Vagina (tissue), 2 donors: ENCODE measurements at regions not wholly inside any gene's neighbourhood (a gene's known extent, or its start where the extent isn't known, plus 50 kb on each side); places are given as distances from the start of the nearest gene placed in this dataset.

Experiments used
- POLR2A ChIP-seq, 2 donors: fragments of 450-650 bp; IDR thresholded peaks; one replicate each; pipeline ENCODE4 v1.6.1; 2017; ENCODE audit warnings: antibody characterized with exemption in 2 of 2, mild to moderate bottlenecking in 2 of 2, moderate library complexity in 2 of 2
- POLR2AphosphoS5 ChIP-seq, 2 donors: sonication (generic); formaldehyde crosslinking; IDR thresholded peaks; one replicate each; pipeline ENCODE4 v1.9.0; 2017; ENCODE audit warnings: antibody characterized with exemption in 2 of 2, mild to moderate bottlenecking in 2 of 2, low read depth in 1 of 2; ENCODE audit not compliant: insufficient read depth in 1 of 2
- TF ChIP-seq, protein P1 (sequence below), 3 experiments: fragments of 450-650 bp in 2 of 3; fragments of 200-600 bp in 1 of 3; sonication (generic) in 1 of 3; IDR thresholded peaks; one replicate each; pipeline ENCODE4 v1.5.1; 2017 to 2019; ENCODE audit warnings: antibody characterized with exemption in 3 of 3, mild to moderate bottlenecking in 2 of 3, moderate library complexity in 2 of 3

GRCh38 chr1:9452516-9453140 is 86.6 kb upstream of the SLC25A33 start:
- TF ChIP-seq, protein P1, sequence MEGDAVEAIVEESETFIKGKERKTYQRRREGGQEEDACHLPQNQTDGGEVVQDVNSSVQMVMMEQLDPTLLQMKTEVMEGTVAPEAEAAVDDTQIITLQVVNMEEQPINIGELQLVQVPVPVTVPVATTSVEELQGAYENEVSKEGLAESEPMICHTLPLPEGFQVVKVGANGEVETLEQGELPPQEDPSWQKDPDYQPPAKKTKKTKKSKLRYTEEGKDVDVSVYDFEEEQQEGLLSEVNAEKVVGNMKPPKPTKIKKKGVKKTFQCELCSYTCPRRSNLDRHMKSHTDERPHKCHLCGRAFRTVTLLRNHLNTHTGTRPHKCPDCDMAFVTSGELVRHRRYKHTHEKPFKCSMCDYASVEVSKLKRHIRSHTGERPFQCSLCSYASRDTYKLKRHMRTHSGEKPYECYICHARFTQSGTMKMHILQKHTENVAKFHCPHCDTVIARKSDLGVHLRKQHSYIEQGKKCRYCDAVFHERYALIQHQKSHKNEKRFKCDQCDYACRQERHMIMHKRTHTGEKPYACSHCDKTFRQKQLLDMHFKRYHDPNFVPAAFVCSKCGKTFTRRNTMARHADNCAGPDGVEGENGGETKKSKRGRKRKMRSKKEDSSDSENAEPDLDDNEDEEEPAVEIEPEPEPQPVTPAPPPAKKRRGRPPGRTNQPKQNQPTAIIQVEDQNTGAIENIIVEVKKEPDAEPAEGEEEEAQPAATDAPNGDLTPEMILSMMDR (IDR thresholded peaks at IDR 0.05) = no peak
- TF ChIP-seq POLR2AphosphoS5 (IDR thresholded peaks at IDR 0.05; ENCODE audit: insufficient read depth in 1 of 2, low read depth in 1 of 2) (no peak), POLR2A (IDR thresholded peaks at IDR 0.05) (no peak)
